ENCODE measurements at regions not wholly inside any gene's neighbourhood (a gene's known extent, or its start where the extent isn't known, plus 50 kb on each side); places are given as distances from the start of the nearest gene placed in this dataset.

- TF ChIP-seq FOXJ3 (CRISPR knock-in tag; IDR thresholded peaks at IDR 0.05; ENCODE audit: borderline replicate concordance) (no peak), SP1 (CRISPR knock-in tag; conservative IDR thresholded peaks at IDR 0.05) (no peak), NFYB (CRISPR knock-in tag; conservative IDR thresholded peaks at IDR 0.05; ENCODE audit: low read depth) (no peak), CTCF (IDR thresholded peaks at IDR 0.05) (no peak), E2F1 (CRISPR knock-in tag; IDR thresholded peaks at IDR 0.05) (no peak), NFE2L1 (CRISPR knock-in tag; IDR thresholded peaks at IDR 0.05) (no peak), JUN (CRISPR knock-in tag; IDR thresholded peaks at IDR 0.05) (no peak)
- TF ChIP-seq, protein P1, sequence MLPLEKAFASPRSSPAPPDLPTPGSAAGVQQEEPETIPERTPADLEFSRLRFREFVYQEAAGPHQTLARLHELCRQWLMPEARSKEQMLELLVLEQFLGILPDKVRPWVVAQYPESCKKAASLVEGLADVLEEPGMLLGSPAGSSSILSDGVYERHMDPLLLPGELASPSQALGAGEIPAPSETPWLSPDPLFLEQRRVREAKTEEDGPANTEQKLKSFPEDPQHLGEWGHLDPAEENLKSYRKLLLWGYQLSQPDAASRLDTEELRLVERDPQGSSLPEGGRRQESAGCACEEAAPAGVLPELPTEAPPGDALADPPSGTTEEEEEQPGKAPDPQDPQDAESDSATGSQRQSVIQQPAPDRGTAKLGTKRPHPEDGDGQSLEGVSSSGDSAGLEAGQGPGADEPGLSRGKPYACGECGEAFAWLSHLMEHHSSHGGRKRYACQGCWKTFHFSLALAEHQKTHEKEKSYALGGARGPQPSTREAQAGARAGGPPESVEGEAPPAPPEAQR (CRISPR knock-in tag; IDR thresholded peaks at IDR 0.05): no peak
These were observed 128.4 kb upstream of the PLPP4 start for GRCh38 chr10:120328647-120329046.
